ENCODE measurements at regions not wholly inside any gene's neighbourhood (a gene's known extent, or its start where the extent isn't known, plus 50 kb on each side); places are given as distances from the start of the nearest gene placed in this dataset.
"Not testable (repeated sequence)": the region's sequence is repeated elsewhere in the genome, so short reads cannot be mapped to it uniquely, and the experiment has no call there.

DNA sequence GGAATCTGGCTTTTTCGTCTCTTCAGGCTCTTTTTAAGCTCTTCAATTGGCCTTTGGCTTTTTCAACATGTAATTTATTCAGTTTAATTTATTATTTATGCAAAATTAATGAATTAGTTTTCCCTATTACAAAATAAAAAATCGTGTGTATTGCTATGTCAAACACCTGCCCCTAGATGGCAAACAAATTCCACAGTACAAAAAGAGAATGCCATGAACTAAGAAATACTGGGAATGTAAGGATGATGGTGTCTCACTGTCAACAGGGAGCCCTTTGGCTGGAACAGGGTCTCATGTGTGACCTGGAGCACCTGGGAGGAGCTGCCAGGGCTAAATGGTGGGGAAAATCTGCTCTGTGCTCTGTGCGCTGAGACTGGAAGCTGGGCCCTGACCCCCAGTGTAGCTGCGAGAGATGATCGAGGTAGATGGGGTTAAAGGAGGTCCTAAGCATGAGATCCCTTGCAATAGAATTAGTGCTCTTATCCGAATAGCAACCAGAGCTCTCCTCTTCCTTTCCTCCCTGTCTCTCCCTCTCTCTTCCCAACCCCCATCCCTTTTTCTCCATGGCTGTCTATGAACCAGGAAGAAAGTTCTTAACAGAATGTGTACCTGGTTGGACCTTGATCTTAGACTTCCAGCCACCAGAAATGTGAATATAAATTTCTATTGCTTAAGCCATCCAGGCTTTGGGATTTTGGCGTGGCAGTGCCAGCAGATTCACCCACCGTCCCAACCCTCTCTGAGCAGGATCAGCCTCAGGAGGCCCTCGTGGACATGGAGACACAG, 1183.5 kb downstream of the RPIA start:
- not testable (repeated sequence) for DNase-seq

DNA sequence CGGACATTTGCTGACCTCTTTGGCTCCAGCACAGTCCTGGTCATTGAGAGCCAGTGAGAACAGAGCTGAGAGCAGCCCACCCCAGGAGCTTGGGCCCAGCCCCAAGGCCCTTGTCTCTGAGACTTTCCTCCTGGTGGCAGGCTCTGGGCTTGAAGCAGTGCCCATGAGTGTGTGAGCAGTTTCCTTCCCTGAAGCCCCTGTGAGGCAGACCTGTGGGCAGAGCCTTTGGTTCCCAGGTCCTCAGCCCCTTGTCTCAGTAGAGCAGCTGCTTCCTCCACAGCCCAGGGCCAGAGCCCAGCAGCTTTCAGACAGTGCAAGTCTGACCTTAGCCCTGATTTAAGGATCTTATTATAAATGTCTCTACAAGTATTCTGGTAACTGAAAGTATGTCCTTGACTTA, 1185.0 kb downstream of the RPIA start:
- not testable (repeated sequence) for DNase-seq

- not testable (repeated sequence) for DNase-seq
These were observed 1185.4 kb downstream of the RPIA start for GRCh38 chr2:89876878-89877277.

DNA sequence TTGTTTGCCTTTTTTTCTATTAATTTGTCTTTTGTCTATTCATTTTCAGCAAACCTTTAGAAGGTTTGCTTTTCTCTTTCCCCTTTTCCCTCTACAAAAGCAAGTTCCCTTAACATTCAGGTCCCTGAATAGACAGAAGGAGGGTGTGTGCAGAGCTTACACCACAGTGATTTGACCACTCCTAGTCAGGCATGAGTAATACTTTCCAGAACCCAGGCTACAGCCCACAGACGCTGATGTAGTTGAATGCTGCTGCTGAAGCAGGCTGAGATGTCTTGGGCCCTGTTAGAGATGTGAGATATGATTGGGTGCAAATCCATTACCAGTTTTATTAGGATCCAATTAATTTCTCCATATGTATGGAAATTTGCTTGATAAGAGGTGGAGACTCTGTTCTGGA, 1191.4 kb downstream of the RPIA start:
- DNase-seq, result not testable (repeated sequence)

GRCh38 chr2:89883624-89884023, 1192.2 kb downstream of the RPIA start:
- DNase-seq, result not testable (repeated sequence)

DNA sequence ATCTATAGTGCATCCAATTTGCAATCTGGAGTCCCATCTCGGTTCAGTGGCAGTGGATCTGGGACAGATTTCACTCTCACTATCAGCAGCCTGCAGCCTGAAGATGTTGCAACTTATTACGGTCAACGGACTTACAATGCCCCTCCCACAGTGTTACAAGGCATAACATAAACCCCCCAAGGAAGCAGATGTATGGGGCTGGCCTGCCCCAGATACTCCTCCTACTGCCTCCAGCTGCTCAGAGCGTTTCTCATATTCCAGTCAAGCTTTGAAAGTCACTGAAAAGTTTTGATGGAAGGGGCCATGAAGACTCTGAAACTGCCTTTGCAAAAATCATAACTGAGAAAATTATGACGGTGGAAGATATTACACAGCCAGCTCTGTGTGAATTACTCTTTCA, 1193.6 kb downstream of the RPIA start:
- not testable (repeated sequence) for DNase-seq

DNA sequence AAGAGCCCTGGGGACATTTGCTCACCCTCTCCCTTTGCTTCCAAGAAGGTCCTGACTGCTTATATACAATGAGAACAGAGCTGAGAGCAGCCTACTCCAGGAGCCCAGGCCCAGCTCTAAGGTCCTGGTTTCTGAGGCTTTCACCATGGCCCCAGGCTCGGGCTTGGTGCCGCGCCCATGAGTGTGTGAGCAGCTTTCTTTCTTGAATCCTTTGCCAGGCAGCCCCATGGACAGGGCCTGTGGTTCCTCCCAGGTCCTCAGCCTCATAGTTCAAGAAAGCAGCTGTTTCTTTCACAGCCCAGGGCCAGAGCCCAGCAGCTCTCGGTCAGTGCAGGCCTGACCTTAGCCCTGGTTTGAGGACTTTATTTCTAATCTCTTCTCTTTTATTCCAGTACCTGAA, 1197.2 kb downstream of the RPIA start:
- DNase-seq, result not testable (repeated sequence)

- DNase-seq, result not testable (repeated sequence)
These were observed 1198.8 kb downstream of the RPIA start for GRCh38 chr2:89890185-89890773.

- not testable (repeated sequence) for DNase-seq
These were observed 1203.5 kb downstream of the RPIA start for GRCh38 chr2:89894988-89895387.

GRCh38 chr2:89895629-89896028, 1204.2 kb downstream of the RPIA start:
- DNase-seq, result not testable (repeated sequence)

DNA sequence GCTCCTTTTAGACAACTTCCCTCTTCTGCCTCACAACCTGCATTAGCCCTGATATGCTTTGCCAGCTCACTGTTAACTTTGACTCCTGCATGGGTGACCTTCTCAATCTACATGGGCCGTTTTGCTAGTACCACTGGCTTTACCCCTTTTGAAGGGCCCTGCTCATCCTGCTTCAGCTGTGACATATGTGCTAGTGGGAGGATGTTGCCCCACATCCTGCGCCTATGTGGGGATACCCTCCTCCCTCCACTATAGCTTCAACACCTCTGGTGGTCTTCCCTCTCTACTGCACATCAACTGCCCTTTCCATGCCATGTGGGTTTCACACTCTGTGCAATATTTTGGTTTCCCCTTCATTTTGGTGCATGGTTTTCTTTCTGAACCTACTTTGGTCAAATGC, 1235.5 kb downstream of the RPIA start:
- DNase-seq, result not testable (repeated sequence)

DNA sequence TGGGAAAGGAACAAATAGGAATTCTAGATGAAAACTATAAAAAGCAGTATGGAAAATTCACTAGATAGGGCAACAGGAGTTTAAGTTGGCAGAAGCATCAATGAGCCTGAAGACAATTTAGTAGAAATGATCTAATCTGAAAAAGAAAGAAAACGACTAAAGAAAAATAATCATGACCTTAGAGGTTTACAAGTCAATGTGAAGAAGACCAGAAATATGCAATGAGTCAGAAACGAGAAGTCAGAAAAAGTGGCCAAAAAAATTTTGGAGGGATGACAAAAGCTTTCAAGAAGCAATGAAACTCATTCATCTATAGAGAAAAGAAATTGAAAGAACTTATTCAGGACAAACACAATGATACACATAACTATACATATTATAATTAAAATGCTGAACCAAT, 1244.0 kb downstream of the RPIA start:
- DNase-seq, result peak; percentile 44

DNA sequence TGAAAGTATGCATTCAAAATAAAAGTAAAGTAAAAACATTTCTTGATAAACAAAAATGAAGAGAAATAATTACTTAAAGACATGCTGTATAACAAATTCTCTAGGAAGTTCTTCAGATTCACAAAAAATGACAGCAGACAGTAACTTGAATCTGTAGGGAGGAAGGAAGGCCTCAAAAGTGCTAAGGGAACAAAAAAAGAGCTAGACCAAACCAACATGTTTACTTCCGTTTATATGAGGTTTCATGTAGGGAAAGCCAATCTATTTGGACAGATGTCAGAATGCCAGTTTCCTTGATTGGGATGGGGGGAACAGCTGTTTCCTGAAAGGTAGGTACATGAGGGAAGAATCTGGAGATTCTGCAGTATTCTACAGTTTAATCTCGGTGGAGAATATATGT, 1244.5 kb downstream of the RPIA start:
- not testable (repeated sequence) for DNase-seq

GRCh38 chr2:89936559-89936958, 1245.1 kb downstream of the RPIA start:
- not testable (repeated sequence) for DNase-seq

DNA sequence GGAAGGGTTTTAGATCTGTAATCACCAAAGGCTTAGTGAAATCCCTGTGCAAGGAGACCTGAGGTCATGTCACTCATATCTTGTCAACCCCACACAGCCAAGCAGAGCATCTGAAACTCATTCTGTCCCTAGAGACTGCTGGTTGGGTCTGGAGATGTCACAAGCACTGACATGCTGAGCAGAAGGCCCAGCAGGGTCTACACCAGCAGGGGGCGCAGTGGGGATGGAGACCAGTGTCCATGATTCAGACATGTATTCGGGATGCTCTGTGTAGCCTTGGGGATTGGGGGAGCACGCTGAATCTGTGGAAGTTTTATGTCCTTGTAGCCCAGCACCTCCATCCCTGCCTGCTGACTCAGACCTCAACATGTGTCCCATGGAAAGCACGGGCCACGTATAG, 1247.3 kb downstream of the RPIA start:
- DNase-seq, result not testable (repeated sequence)

DNA sequence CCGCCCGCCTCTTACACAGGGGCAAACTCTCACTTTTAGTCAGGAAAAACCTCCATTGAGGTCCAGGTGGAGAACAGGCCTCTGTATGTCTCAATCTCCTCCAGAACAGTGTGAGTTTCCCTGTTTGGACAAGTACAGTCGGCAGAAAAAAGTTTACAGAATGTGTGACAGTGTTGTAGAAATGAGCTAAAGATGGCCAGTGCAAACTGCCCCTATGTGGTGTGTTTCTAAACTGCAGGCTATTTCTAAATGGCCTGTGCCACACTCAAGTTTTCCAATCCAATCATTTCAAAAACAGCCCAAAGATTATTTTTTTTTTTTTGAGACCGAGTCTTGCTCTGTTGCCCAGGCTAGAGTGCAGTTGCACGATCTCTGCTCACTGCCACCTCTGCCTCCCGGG, 1252.8 kb downstream of the RPIA start:
- not testable (repeated sequence) for DNase-seq

DNA sequence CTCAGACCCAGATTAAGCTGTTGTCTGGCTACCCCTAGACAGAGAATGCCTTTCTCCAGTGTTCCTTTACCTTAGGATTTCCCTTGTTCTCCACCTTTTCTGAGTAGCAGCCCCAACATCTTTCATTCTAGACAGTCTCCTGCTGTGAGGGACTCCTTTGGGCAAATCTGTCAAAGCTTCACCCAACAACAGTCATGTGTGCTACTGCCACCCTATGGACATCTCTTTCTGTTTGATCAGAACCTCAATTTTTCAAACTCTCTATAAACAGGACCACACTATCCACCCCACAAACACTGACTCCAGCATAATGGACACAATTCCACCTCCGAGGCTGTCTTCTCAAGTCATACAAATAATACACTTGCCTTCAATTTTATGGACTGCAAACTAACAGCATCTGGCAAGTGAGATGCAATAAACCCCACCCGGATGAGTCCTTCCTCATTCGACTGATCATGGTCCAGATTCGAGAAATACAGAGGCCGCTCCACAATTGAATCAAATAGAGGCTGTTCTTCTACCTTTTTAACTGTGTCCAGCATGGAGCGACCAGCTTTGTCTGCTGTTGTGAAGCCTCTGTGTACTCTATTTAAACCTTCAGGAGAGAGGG, 1253.6 kb downstream of the RPIA start:
- DNase-seq, result not testable (repeated sequence)

DNA sequence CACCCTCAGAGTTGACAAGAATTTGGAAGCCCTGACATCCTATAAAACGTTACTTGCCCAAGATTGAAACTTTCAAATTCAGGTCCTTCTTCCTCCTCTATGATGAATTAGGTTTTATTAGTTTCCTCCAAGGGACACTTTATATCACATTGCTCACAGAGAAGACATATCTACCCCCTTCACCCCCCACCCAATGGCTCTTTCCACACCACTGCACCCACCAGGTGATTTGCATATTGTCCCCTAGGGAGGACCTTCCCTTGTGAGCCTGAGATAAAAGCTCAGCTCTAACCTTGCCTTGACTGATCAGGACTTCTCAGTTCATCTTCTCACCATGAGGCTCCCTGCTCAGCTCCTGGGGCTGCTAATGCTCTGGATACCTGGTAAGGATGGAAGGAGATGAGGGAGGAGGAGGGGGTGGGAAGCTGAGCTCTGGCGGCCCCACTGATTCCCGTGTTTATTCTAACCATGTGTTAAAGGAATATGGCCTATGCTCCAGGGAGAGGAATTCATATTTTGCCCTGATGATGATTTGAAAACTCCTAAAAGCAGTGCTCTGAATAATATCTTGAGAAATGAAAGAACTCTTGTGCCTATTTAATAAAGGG, 1255.8 kb downstream of the RPIA start:
- DNase-seq, result not testable (repeated sequence)

- DNase-seq, result not testable (repeated sequence)
These were observed 1256.6 kb downstream of the RPIA start for GRCh38 chr2:89948102-89948501.

- DNase-seq, result not testable (repeated sequence)
These were observed 1259.3 kb downstream of the RPIA start for GRCh38 chr2:89950807-89951206.

- not testable (repeated sequence) for DNase-seq
These were observed 1265.8 kb downstream of the RPIA start for GRCh38 chr2:89957236-89957635.

GRCh38 chr2:89959729-89960378, 1268.4 kb downstream of the RPIA start:
- DNase-seq, result not testable (repeated sequence)

GRCh38 chr2:89960570-89960969, 1269.1 kb downstream of the RPIA start:
- DNase-seq, result not testable (repeated sequence)

Measured in fibroblast of skin of back (primary cell).